HuH-7.5 (cell line): ENCODE measurements at regions not wholly inside any gene's neighbourhood (a gene's known extent, or its start where the extent isn't known, plus 50 kb on each side); places are given as distances from the start of the nearest gene placed in this dataset.

ENCODE experiments used
- DNase-seq: peaks from one replicate; pipeline ENCODE4 v3.0.0; 2011; ENCODE audit warnings: low spot score

- DNase-seq, result no peak
Measured at GRCh38 chr10:4385231-4385870, 440.7 kb upstream of the AKR1E2 start.

- DNase-seq, result no peak
Measured at GRCh38 chr10:4384245-4384644, 441.8 kb upstream of the AKR1E2 start.

- DNase-seq, result no peak
Measured at GRCh38 chr10:4383651-4384098, 442.3 kb upstream of the AKR1E2 start.

GRCh38 chr10:4382811-4383210 lies 443.2 kb upstream of the AKR1E2 start:
- no peak for DNase-seq

- DNase-seq, result no peak
Measured at GRCh38 chr10:4373612-4374011, 452.4 kb upstream of the AKR1E2 start.

GRCh38 chr10:4373098-4373497 lies 452.9 kb upstream of the AKR1E2 start:
- no peak for DNase-seq

GRCh38 chr10:4372601-4373000 lies 453.4 kb upstream of the AKR1E2 start:
- no peak for DNase-seq

GRCh38 chr10:4371691-4372295 lies 454.2 kb upstream of the AKR1E2 start:
- DNase-seq, result no peak

- DNase-seq, result no peak
Measured at GRCh38 chr10:4370376-4370775, 455.6 kb upstream of the AKR1E2 start.

GRCh38 chr10:4361581-4361980 lies 464.4 kb upstream of the AKR1E2 start:
- no peak for DNase-seq

GRCh38 chr10:4359003-4359402 lies 467.0 kb upstream of the AKR1E2 start:
- DNase-seq, result no peak

- DNase-seq, result no peak
Measured at GRCh38 chr10:4357911-4358310, 468.1 kb upstream of the AKR1E2 start.

- no peak for DNase-seq
Measured at GRCh38 chr10:4355350-4355749, 470.7 kb upstream of the AKR1E2 start.

GRCh38 chr10:4354382-4354812 lies 471.6 kb upstream of the AKR1E2 start:
- no peak for DNase-seq

- DNase-seq, result no peak
Measured at GRCh38 chr10:4353964-4354363, 472.0 kb upstream of the AKR1E2 start.

- no peak for DNase-seq
Measured at GRCh38 chr10:4353059-4353655, 472.9 kb upstream of the AKR1E2 start.

- DNase-seq, result no peak
Measured at GRCh38 chr10:4352414-4352961, 473.5 kb upstream of the AKR1E2 start.

- no peak for DNase-seq
Measured at GRCh38 chr10:4351723-4352413, 474.1 kb upstream of the AKR1E2 start.

- DNase-seq, result no peak
Measured at GRCh38 chr10:4347397-4347796, 478.6 kb upstream of the AKR1E2 start.

GRCh38 chr10:4345877-4346646 lies 479.9 kb upstream of the AKR1E2 start:
- DNase-seq, result no peak

- no peak for DNase-seq
Measured at GRCh38 chr10:4344492-4344994, 481.5 kb upstream of the AKR1E2 start.

- DNase-seq, result no peak
Measured at GRCh38 chr10:4343873-4344272, 482.1 kb upstream of the AKR1E2 start.
